Activated CD4-positive, CD25-positive, alpha-beta regulatory T cell treated with anti-CD3 and anti-CD28 coated beads, Interleukin-2, amount 50 U/mL, for 72 hours (primary cell): ENCODE measurements at regions not wholly inside any gene's neighbourhood (a gene's known extent, or its start where the extent isn't known, plus 50 kb on each side); places are given as distances from the start of the nearest gene placed in this dataset.
A peak's percentile ranks its signal among the peaks of the same experiment; 100 is the strongest.

Source experiments
- DNase-seq: peaks from one replicate; pipeline ENCODE4 v3.0.0; 2021

DNA sequence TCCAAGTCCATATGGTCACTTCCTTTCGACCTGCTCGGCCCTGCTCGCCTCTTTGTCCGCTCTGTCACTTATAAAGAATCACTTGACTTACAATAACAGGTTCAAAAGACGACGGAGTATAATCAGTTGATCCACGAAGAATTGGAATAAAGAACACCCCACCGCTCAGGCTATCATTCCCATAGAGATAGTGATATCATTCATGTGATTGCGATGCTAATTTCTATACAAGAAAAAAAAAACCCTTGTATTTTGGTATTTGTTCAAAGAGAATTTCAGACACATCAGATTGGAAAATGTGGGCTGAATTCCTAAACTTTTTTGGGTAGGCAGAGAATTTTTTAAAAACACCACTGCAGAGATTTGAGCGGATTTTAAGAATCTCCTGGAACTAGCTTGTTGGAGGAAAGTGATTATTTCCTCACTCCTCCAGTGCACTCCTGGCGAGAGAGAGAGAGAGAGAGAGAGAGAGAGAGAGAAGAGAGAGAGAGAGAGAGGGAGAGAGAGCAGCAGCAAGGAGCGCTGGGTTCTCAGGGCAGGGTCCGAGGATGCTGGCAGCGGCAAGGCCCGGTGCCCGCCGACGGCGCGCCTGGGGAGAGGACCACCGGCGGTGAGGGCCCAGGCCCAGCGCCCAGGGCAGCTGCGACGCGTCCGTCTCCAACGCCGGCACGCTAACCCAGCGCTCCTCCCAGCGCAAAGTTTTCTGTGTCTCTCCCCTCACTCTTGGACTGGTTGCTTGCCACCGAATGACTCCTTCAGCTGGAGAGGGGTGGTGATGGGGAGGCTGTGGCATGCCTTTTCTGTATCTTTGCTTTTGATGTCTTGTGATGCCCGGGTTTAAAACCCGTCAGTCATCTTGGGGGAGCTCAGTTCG lies 149.0 kb upstream of the ZNF536 start:
- DNase-seq: no peak

DNA sequence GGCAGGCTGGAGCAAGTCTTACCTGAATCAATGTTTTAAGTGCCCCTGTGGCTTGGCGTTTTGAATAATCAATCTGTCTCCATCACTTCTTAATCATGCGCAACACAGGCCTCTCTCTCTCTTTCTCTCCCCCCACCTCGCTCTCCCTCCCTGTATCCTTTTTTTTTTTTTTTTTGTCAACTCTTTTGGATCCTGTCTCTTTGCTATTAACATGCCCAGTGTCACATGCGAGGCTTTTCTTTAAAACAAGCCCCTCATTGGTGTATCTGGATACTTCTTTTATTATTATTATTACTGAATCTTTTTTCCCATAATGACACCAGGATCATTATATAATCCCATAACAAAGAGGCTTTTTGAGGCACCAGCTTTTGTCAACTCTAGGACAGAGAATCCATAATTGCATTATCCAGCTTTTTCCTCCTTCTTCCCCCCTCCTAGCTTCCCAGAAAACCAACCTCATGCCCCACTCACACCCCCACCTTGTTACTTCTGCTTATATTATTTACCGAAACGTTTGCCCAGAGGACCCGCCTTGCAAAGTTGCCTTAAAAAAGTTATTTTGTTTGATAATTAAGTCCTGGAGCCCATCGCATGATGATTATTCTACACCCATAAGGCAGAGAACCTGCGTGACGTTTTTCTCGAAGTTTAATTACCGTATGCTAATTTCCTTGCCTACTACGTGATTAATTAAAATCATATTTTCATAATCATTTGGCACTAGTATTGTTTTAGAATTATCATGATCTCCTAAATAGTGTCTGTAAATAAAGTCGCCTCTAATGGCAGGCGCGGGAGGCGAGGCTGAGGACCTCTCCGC lies 148.1 kb upstream of the ZNF536 start:
- DNase-seq: no peak

- DNase-seq: no peak
Observed at GRCh38 chr19:30224689-30225606, 147.2 kb upstream of the ZNF536 start.

- DNase-seq: no peak
Observed at GRCh38 chr19:30225676-30226463, 146.3 kb upstream of the ZNF536 start.

- no peak for DNase-seq
Observed at GRCh38 chr19:30226464-30227011, 145.6 kb upstream of the ZNF536 start.

- DNase-seq: no peak
Observed at GRCh38 chr19:30227012-30227621, 145.1 kb upstream of the ZNF536 start.

- peak; percentile 49 for DNase-seq
Observed at GRCh38 chr19:30227661-30228112, 144.5 kb upstream of the ZNF536 start.

- no peak for DNase-seq
Observed at GRCh38 chr19:30228113-30228834, 143.9 kb upstream of the ZNF536 start.

- DNase-seq: no peak
Observed at GRCh38 chr19:30228835-30229524, 143.2 kb upstream of the ZNF536 start.

DNA sequence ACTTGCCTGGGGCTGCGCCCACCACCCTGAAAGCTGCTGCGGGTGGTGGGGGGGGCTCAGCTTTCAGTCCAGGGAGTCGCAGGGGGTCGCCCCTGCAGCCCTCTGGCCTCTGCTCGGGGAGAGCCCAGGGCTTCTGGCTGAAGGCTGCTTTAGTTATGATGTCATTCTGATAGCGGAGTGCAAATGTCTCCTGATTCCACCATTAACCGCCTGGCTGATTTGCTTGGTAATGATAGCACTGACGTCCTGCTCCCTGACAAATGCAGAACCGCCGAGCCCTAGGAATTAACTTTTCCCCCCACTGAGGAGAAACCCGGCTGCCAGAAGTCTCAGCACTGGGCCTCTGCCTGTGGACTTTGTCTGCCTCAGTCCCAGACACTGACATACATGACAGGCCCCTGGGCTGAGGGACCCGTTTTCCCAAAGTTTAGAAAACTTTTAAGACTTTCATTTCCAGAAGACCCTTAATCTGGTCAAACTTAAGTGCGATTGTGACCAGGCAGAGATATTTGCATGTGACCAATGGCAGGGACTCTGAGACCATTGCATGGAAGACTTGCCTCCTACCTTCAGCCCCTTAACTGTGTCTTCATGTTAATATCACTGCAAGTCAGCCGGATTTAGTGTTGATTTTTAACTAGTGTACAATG lies 142.5 kb upstream of the ZNF536 start:
- no peak for DNase-seq

DNA sequence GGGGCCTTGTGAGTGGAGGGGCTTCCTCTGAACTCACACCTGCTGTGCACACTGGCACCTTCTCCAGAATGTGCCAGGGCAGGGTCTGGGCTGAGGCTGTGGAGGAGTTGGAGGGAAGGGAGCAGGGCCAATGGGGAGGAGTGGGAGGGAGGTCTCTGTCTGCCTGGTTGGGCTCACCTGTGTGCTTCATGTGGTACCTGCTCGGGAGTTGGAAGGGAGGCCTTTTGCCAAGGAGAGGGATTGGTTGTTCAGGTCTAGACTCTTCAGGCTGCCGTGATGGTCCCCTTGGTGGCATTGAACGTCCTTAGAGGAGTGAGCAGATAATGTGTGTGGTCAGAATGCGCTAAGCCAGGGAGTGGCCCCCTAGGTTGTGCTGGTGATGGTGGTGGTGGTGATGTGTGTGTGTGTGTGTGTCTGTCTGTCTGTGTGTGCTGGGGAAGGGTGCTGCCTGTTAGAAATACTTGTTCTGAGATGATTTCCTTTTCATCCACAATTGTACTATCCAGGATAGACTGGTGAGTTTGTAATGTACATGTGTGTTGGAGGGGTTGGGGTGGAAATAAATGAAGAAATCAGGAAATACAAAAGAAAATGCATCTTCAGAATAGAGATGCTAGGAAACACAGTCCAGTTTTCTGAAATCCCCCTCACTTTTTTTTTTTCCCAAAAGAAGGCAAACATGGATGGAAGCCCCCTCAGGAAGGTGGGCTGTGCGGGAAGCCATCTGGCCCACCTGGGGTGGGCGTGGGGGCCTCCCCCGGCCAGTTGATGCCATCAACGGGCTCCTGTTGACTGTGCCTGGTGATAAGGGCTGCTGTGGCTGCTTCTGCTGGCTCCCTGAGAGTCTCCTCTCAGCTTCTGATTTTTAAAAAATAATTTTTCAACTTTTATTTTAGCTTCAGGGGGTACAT lies 140.5 kb upstream of the ZNF536 start:
- no peak for DNase-seq

DNA sequence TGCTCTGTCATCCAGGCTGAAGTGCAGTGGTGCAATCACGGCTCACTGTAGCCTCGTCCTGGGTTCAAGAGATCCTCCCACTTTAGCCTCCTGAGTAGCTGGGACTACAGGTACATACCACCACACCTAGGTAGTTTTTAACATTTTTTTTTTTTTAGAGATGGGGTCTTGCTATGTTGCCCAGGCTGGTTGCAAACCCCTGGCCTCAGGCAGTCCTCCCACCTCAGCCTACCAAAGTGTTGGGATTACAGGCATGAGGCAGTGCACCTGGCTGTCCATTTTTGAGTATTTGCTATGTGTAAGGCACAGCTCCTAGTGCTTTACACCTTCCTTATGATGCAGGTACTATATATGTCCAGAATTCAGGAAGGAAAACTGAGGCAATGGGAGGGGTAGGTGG lies 138.8 kb upstream of the ZNF536 start:
- DNase-seq: no peak

DNA sequence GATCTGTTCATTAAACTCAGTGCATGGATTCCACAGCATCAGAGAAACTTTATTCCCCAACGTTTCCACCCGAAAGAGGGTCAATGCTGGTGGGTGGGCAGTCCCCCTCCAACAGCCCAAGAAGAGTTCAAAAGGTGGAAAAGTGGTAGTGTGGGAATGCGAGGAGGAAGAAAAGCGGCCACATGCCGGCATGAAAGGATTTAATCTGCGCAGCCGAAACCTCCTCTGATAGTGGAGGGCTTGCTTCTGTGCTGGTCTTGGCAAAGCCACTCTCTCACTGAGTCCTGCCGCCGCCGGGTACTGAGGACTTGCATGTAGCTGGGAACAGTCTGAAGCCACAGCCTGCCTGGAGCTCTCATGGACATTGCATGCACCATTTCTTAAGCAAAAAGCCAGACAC lies 136.2 kb upstream of the ZNF536 start:
- no peak for DNase-seq

DNA sequence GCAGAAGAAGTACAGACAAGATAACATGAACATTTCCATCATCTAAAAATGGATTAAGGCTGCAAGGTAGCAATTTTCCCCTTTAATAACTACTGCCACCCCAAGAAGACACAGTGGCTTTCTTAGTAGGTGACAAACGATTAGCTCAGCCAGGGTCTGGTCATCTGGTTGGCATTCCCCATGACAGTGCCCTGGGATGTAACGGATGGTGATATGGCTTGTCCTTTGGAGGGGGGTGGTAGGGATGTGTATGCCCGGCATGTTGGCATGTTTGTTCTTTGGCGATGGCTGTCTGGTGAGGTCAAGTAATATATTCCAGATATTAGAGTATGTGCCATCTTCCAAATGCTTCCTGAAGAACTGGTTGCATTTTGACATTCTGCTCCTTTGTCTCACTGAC lies 135.6 kb upstream of the ZNF536 start:
- DNase-seq: no peak

DNA sequence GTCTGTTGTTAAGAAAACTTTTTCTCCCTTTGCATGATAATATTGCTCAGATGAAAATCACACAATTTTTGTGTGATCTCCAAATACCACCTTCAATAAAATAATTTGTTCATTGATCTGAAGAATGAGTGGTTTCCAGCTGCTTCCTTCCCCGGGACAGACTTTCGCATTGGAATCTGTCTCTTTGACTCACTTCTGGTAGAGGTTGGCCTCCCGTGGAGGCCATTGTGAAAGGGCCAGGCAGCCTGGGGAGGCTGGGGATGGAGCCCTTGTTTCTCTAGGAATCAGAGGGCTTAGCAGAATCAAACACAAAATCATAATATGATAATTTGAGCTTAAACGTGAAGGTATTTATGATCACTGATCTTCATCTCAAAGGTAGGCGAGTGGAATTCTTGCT lies 135.0 kb upstream of the ZNF536 start:
- no peak for DNase-seq

- DNase-seq: no peak
Observed at GRCh38 chr19:30240904-30241695, 131.1 kb upstream of the ZNF536 start.

DNA sequence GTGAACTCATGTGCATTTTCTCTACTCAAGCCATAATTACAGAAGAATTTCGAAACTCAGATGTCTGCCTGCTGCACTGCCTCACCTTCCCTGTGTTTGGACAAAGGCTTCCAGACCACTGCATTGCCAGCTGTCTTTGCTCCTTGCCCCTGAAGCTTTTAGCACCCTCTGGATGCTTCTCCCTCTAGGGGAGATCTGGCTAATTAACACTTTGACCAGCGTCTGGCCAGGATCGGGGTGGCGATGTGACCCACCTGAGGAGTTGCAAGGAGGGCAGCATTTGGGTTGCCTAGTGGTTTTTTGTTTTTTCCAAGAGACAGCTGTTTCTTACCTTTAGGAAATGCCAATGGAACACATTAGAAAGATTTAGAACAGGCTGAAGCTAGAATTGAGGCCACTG lies 127.7 kb upstream of the ZNF536 start:
- no peak for DNase-seq
